Glutamatergic neuron (in vitro differentiated cells): ENCODE measurements at regions not wholly inside any gene's neighbourhood (a gene's known extent, or its start where the extent isn't known, plus 50 kb on each side); places are given as distances from the start of the nearest gene placed in this dataset.
A peak's percentile ranks its signal among the peaks of the same experiment; 100 is the strongest.

ENCODE experiments used
- DNase-seq: peaks from one replicate; pipeline ENCODE4 v3.0.0; 2022
- H3K27ac Mint-ChIP-seq: one replicate; pipeline ENCODE4 v1.8.0; 2020; ENCODE audit warnings: mild to moderate bottlenecking, mixed read lengths, inconsistent platforms; ENCODE audit not compliant: unreplicated experiment
- H3K27me3 Mint-ChIP-seq: one replicate; pipeline ENCODE4 v1.8.0; 2020; ENCODE audit warnings: mild to moderate bottlenecking, moderate library complexity, mixed read lengths, inconsistent platforms; ENCODE audit not compliant: unreplicated experiment
- H3K36me3 Mint-ChIP-seq: one replicate; pipeline ENCODE4 v1.8.0; 2020; ENCODE audit warnings: mild to moderate bottlenecking, mixed read lengths, inconsistent platforms; ENCODE audit not compliant: unreplicated experiment
- H3K4me1 Mint-ChIP-seq: one replicate; pipeline ENCODE4 v1.8.0; 2020; ENCODE audit warnings: mild to moderate bottlenecking, low read depth, mixed read lengths, inconsistent platforms; ENCODE audit not compliant: unreplicated experiment
- H3K4me3 Mint-ChIP-seq: one replicate; pipeline ENCODE4 v1.8.0; 2020; ENCODE audit warnings: mild to moderate bottlenecking, mixed read lengths, inconsistent platforms; ENCODE audit not compliant: unreplicated experiment
- H3K9me3 Mint-ChIP-seq: one replicate; pipeline ENCODE4 v1.8.0; 2020; ENCODE audit warnings: mild to moderate bottlenecking, moderate library complexity, mixed read lengths, inconsistent platforms; ENCODE audit not compliant: unreplicated experiment
- TF ChIP-seq, protein P1 (sequence below): fragments of 200-600 bp; sonication (generic); IDR thresholded peaks from one replicate; pipeline ENCODE4 v1.5.0; 2021; ENCODE audit not compliant: partially characterized antibody, unreplicated experiment

GRCh38 chr16:22633799-22634198, 123.1 kb downstream of the NPIPB5 start:
- H3K36me3 Mint-ChIP-seq, result no peaks in the 10 kb centered on the region
- DNase-seq, result no peak
- peaks cover 2% of the 10 kb centered on the region for H3K27me3 Mint-ChIP-seq
- H3K27ac Mint-ChIP-seq, result peak overlapping the region; percentile 3
- peaks cover 23% of the 10 kb centered on the region for H3K4me1 Mint-ChIP-seq
- H3K9me3 Mint-ChIP-seq, result peaks cover 5% of the 10 kb centered on the region
- no peak overlapping the region for H3K4me3 Mint-ChIP-seq
- TF ChIP-seq, protein P1, sequence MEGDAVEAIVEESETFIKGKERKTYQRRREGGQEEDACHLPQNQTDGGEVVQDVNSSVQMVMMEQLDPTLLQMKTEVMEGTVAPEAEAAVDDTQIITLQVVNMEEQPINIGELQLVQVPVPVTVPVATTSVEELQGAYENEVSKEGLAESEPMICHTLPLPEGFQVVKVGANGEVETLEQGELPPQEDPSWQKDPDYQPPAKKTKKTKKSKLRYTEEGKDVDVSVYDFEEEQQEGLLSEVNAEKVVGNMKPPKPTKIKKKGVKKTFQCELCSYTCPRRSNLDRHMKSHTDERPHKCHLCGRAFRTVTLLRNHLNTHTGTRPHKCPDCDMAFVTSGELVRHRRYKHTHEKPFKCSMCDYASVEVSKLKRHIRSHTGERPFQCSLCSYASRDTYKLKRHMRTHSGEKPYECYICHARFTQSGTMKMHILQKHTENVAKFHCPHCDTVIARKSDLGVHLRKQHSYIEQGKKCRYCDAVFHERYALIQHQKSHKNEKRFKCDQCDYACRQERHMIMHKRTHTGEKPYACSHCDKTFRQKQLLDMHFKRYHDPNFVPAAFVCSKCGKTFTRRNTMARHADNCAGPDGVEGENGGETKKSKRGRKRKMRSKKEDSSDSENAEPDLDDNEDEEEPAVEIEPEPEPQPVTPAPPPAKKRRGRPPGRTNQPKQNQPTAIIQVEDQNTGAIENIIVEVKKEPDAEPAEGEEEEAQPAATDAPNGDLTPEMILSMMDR, result no peak

DNA sequence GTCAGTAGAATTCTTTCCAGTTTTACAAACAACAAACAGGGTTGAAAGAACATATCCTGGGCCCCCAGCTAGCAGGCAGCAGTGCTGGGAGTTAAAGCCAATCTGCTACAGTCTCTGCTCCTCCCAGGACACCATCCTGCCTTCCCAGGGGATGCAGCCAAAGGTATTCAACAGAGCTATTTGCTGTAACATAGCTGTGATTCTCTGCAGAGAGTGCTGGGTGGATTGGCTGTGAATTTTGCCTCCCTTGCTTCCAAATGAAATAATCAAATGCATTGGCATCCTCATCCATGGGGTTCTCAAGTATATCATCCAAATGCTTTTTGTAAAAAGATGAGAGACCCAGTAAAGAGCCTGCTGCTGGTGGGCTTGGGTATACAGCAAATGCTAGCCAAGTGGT, 124.3 kb downstream of the NPIPB5 start:
- DNase-seq, result peak; percentile 65
- Mint-ChIP-seq H3K9me3 (peaks cover 5% of the 10 kb centered on the region), H3K27ac (no peak overlapping the region), H3K4me3 (no peak overlapping the region), H3K4me1 (peaks cover 23% of the 10 kb centered on the region), H3K27me3 (peaks cover 2% of the 10 kb centered on the region), H3K36me3 (no peaks in the 10 kb centered on the region)
- TF ChIP-seq, protein P1, result no peak

- H3K36me3 Mint-ChIP-seq, result no peaks in the 10 kb centered on the region
- peaks cover 2% of the 10 kb centered on the region for H3K27me3 Mint-ChIP-seq
- no peak overlapping the region for H3K4me3 Mint-ChIP-seq
- H3K4me1 Mint-ChIP-seq, result peaks cover 23% of the 10 kb centered on the region
- peak overlapping the region; percentile 23 for H3K27ac Mint-ChIP-seq
- TF ChIP-seq, protein P1, result no peak
- no peak for DNase-seq
- H3K9me3 Mint-ChIP-seq, result peaks cover 5% of the 10 kb centered on the region
Observed at GRCh38 chr16:22635357-22635761, 124.7 kb downstream of the NPIPB5 start.

GRCh38 chr16:22635801-22636200, 125.1 kb downstream of the NPIPB5 start:
- Mint-ChIP-seq H3K27me3 (peaks cover 2% of the 10 kb centered on the region), H3K4me1 (peaks cover 23% of the 10 kb centered on the region), H3K4me3 (no peak overlapping the region), H3K9me3 (peaks cover 5% of the 10 kb centered on the region), H3K27ac (peak overlapping the region; percentile 52), H3K36me3 (no peaks in the 10 kb centered on the region)
- TF ChIP-seq, protein P1, result no peak
- DNase-seq, result no peak

GRCh38 chr16:22638393-22639206, 127.9 kb downstream of the NPIPB5 start:
- Mint-ChIP-seq H3K27ac (no peak overlapping the region), H3K27me3 (peaks cover 2% of the 10 kb centered on the region), H3K4me3 (no peak overlapping the region), H3K4me1 (peaks cover 20% of the 10 kb centered on the region), H3K9me3 (peaks cover 3% of the 10 kb centered on the region), H3K36me3 (no peaks in the 10 kb centered on the region)
- DNase-seq, result no peak
- TF ChIP-seq, protein P1, result no peak
